ENCODE measurements at regions not wholly inside any gene's neighbourhood (a gene's known extent, or its start where the extent isn't known, plus 50 kb on each side); places are given as distances from the start of the nearest gene placed in this dataset.

DNA sequence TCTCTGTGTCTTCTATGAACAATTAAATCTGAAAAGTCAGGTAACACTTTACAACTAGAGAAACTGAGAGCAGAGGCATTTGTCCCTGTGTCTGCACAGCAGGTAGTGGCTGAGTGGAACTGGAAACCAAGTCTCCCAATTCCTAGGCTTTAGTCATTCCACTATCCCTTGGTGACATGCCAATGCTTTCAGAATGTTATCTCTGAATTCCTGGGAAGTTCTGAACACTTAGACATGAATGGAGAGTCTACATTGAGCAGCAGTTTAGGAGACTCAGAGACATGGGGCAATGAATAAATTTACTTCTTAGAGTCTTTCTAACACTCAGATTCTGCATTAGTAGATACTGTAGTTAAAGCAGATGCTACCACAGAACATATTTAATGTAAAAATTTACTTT lies 94.8 kb upstream of the APC start:
- Histone ChIP-seq H3K4me3 (ENCODE audit: low read length) (no peak overlapping the region), H3K4me1 (ENCODE audit: control insufficient read depth, insufficient read depth, low read length) (no peaks in the 10 kb centered on the region), H3K27ac (ENCODE audit: low read length) (no peak overlapping the region), H3K9me3 (ENCODE audit: control insufficient read depth, low read length) (no peaks in the 10 kb centered on the region), H3K27me3 (ENCODE audit: control insufficient read depth, insufficient read depth) (no peaks in the 10 kb centered on the region)
- ATAC-seq = peak; percentile 71 to 80
- intact Hi-C loops (cut with DNase I) = no loop called here
- DNase-seq = no peak

DNA sequence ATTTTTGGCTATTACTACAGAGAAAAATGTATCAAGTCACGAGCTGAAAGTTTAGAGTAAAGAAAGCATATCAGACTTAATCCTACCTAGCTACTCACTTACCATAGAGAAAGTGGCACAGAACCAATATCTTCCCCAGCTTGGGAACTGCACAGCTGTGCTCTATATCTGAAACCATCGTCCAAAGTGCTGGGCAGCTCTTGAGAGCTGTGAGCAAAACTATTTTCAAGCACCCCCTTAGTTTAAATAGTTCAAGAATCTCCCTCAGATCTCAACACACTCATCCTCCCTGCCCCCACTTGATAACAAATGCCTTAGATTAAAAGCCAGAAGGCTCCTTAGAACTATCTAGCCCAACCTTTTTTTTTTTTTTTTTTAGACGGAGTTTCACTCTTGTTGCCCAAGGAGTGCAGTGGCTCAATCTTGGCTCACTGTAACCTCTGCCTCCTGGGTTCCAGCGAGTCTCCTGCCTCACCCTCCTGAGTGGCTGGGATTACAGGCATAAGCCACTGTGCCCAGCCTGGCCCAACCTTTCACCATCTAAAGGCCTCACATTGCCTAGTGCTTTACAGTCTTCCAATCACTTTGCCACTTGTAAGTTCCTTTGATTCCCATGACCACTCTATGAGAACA lies 94.2 kb upstream of the APC start:
- Histone ChIP-seq H3K4me3 (ENCODE audit: low read length) (no peak overlapping the region), H3K27ac (ENCODE audit: low read length) (no peak overlapping the region), H3K9me3 (ENCODE audit: control insufficient read depth, low read length) (no peaks in the 10 kb centered on the region), H3K27me3 (ENCODE audit: control insufficient read depth, insufficient read depth) (no peaks in the 10 kb centered on the region), H3K4me1 (ENCODE audit: control insufficient read depth, insufficient read depth, low read length) (no peaks in the 10 kb centered on the region)
- no peak for ATAC-seq
- no peak for DNase-seq
- intact Hi-C loops (cut with DNase I) = no loop called here
- 38% methylated on average over 4 of the region's 4 CpGs for WGBS

DNA sequence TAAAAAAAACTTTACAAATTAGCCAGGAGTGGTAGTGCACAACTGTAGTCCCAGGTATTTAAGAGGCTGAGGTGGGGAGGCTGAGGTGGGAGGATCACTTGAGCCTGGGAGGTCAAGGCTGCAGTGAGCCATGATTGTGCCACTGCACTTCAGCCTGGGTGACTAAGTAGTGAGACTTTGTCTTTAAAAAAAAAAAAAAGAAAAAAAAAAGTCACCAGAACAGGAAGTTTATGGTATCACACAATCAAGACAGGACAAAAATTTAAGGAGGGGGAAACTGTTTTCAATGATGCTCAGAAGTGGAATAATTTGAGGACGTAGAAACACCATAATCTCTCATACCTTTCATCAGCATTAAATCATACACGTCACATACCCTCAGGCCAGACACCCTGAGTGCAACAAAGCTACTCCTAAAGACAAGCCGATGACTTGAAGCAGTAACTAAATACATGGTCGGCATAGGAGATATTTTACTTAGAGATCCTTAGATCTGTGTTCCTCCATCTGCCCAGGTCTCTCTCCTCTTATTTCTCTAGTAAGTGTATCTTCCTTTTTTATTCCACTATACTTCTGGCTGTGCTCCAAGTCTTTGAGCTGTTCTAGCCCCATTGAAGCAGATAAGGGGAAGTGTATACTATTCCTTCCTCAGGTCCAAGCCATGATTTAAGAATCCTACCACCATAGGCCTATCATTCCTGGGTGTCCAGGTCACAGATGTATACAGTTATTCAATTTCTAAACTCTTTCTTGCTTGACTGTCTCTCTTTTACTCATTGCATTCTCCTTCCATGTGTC lies 91.3 kb upstream of the APC start:
- no peaks in the 10 kb centered on the region for H3K9me3 ChIP-seq (ENCODE audit: control insufficient read depth, low read length)
- H3K4me3 ChIP-seq (ENCODE audit: low read length) = no peak overlapping the region
- no peak overlapping the region for H3K27ac ChIP-seq (ENCODE audit: low read length)
- H3K4me1 ChIP-seq (ENCODE audit: control insufficient read depth, insufficient read depth, low read length) = no peaks in the 10 kb centered on the region
- intact Hi-C loops (cut with DNase I) = no loop called here
- no peak for ATAC-seq
- H3K27me3 ChIP-seq (ENCODE audit: control insufficient read depth, insufficient read depth) = no peaks in the 10 kb centered on the region
- no peak for DNase-seq
- 75% methylated on average over 4 of the region's 4 CpGs for WGBS

- Histone ChIP-seq H3K9me3 (ENCODE audit: control insufficient read depth, low read length) (no peaks in the 10 kb centered on the region), H3K27ac (ENCODE audit: low read length) (no peak overlapping the region), H3K4me3 (ENCODE audit: low read length) (no peak overlapping the region), H3K4me1 (ENCODE audit: control insufficient read depth, insufficient read depth, low read length) (no peaks in the 10 kb centered on the region), H3K27me3 (ENCODE audit: control insufficient read depth, insufficient read depth) (no peaks in the 10 kb centered on the region)
- ATAC-seq (no peak), DNase-seq (no peak)
- intact Hi-C loops (cut with DNase I) = no loop called here
- 80% methylated on average over 1 of the region's 1 CpG for WGBS
These were observed 90.3 kb upstream of the APC start for GRCh38 chr5:112647428-112647827.

- DNase-seq = no peak
- no peaks in the 10 kb centered on the region for H3K4me1 ChIP-seq (ENCODE audit: control insufficient read depth, insufficient read depth, low read length)
- no peak overlapping the region for H3K27ac ChIP-seq (ENCODE audit: low read length)
- no peaks in the 10 kb centered on the region for H3K9me3 ChIP-seq (ENCODE audit: control insufficient read depth, low read length)
- ATAC-seq = no peak
- intact Hi-C loops (cut with DNase I) = no loop called here
- H3K27me3 ChIP-seq (ENCODE audit: control insufficient read depth, insufficient read depth) = no peaks in the 10 kb centered on the region
- WGBS = 98% methylated on average over 1 of the region's 1 CpG
- no peak overlapping the region for H3K4me3 ChIP-seq (ENCODE audit: low read length)
These were observed 89.4 kb upstream of the APC start for GRCh38 chr5:112648264-112648663.

GRCh38 chr5:112649882-112650281 lies 87.8 kb upstream of the APC start:
- Histone ChIP-seq H3K9me3 (ENCODE audit: control insufficient read depth, low read length) (no peaks in the 10 kb centered on the region), H3K4me1 (ENCODE audit: control insufficient read depth, insufficient read depth, low read length) (no peaks in the 10 kb centered on the region), H3K27me3 (ENCODE audit: control insufficient read depth, insufficient read depth) (no peaks in the 10 kb centered on the region), H3K27ac (ENCODE audit: low read length) (no peak overlapping the region), H3K4me3 (ENCODE audit: low read length) (no peak overlapping the region)
- ATAC-seq = peak in 1 of 2 donors; percentile 41
- no peak for DNase-seq
- intact Hi-C loops (cut with DNase I) = no loop called here
- WGBS = 82% methylated on average over 6 of the region's 6 CpGs

DNA sequence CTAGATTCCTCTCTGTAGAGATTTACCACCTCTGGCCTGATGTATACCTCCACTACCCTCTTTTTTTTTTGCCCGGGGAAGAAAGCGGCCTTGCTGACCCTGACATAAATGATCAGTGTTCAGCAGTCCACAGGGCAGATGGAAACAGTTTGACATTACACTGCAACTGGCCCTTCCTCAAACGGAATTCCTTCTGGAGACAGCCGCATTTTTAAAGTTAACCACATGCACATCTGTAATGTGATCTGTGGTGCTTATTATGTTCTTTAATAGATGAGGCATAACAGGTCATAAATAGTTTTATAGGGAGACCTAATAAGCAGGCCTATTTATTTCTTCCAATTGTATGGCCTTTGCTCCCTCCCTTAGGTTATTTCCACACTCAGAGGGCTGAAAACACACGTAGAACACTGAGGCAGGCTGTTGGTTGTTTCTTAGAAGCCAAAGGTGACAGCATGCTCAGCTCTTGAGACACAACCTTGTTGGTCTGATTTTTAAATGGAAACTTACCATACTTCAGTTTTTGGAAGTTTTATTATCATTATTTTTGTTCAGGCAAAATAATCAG lies 84.0 kb upstream of the APC start:
- H3K27ac ChIP-seq (ENCODE audit: low read length) = no peak overlapping the region
- no peaks in the 10 kb centered on the region for H3K9me3 ChIP-seq (ENCODE audit: control insufficient read depth, low read length)
- no peak overlapping the region for H3K4me3 ChIP-seq (ENCODE audit: low read length)
- H3K4me1 ChIP-seq (ENCODE audit: control insufficient read depth, insufficient read depth, low read length) = no peaks in the 10 kb centered on the region
- ATAC-seq (no peak), DNase-seq (no peak)
- no peaks in the 10 kb centered on the region for H3K27me3 ChIP-seq (ENCODE audit: control insufficient read depth, insufficient read depth)
- WGBS = 65% methylated on average over 5 of the region's 5 CpGs
- intact Hi-C loops (cut with DNase I) = no loop called here

GRCh38 chr5:112655513-112655912 lies 82.2 kb upstream of the APC start:
- Histone ChIP-seq H3K4me1 (ENCODE audit: control insufficient read depth, insufficient read depth, low read length) (no peaks in the 10 kb centered on the region), H3K27me3 (ENCODE audit: control insufficient read depth, insufficient read depth) (no peaks in the 10 kb centered on the region), H3K9me3 (ENCODE audit: control insufficient read depth, low read length) (no peaks in the 10 kb centered on the region), H3K27ac (ENCODE audit: low read length) (no peak overlapping the region), H3K4me3 (ENCODE audit: low read length) (no peak overlapping the region)
- intact Hi-C loops (cut with DNase I) = no loop called here
- DNase-seq (peak in 1 of 3 donors; percentile 9), ATAC-seq (no peak)
- 95% methylated on average over 6 of the region's 6 CpGs for WGBS

GRCh38 chr5:112656451-112656850 lies 81.2 kb upstream of the APC start:
- Histone ChIP-seq H3K27ac (ENCODE audit: low read length) (no peak overlapping the region), H3K4me1 (ENCODE audit: control insufficient read depth, insufficient read depth, low read length) (no peaks in the 10 kb centered on the region), H3K27me3 (ENCODE audit: control insufficient read depth, insufficient read depth) (no peaks in the 10 kb centered on the region), H3K9me3 (ENCODE audit: control insufficient read depth, low read length) (no peaks in the 10 kb centered on the region), H3K4me3 (ENCODE audit: low read length) (no peak overlapping the region)
- DNase-seq (no peak), ATAC-seq (no peak)
- intact Hi-C loops (cut with DNase I) = no loop called here
- 92% methylated on average over 2 of the region's 2 CpGs for WGBS

- H3K4me3 ChIP-seq (ENCODE audit: low read length) = no peak overlapping the region
- H3K27me3 ChIP-seq (ENCODE audit: control insufficient read depth, insufficient read depth) = no peaks in the 10 kb centered on the region
- ATAC-seq (no peak), DNase-seq (no peak)
- intact Hi-C loops (cut with DNase I) = no loop called here
- H3K4me1 ChIP-seq (ENCODE audit: control insufficient read depth, insufficient read depth, low read length) = no peaks in the 10 kb centered on the region
- no peaks in the 10 kb centered on the region for H3K9me3 ChIP-seq (ENCODE audit: control insufficient read depth, low read length)
- WGBS = 89% methylated on average over 3 of the region's 3 CpGs
- no peak overlapping the region for H3K27ac ChIP-seq (ENCODE audit: low read length)
These were observed 79.9 kb upstream of the APC start for GRCh38 chr5:112657804-112658203.

DNA sequence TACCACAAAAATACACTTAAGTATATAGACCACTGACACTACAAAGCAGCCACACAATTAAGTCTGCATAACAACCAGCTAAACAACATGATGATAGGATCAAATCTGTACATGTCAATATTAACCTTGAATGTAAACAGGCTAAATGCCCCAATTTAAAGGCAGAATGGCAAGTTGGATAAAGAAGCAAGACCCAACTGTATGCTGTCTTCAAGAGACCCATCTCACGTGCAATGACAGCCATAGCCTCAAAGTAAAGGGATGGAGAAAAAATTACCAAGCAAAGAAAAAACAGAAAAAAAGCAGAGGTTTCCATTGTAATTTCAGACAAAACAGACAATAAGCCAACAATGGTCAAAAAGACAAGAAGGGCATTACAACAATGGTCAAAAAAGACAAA lies 77.3 kb upstream of the APC start:
- no peaks in the 10 kb centered on the region for H3K9me3 ChIP-seq (ENCODE audit: control insufficient read depth, low read length)
- ATAC-seq (no peak), DNase-seq (no peak)
- H3K27ac ChIP-seq (ENCODE audit: low read length) = no peak overlapping the region
- intact Hi-C loops (cut with DNase I) = no loop called here
- WGBS = 93% methylated on average over 1 of the region's 1 CpG
- H3K4me1 ChIP-seq (ENCODE audit: control insufficient read depth, insufficient read depth, low read length) = no peaks in the 10 kb centered on the region
- H3K4me3 ChIP-seq (ENCODE audit: low read length) = no peak overlapping the region
- no peaks in the 10 kb centered on the region for H3K27me3 ChIP-seq (ENCODE audit: control insufficient read depth, insufficient read depth)
